Breast epithelium (tissue), 3 donors: ENCODE measurements at regions not wholly inside any gene's neighbourhood (a gene's known extent, or its start where the extent isn't known, plus 50 kb on each side); places are given as distances from the start of the nearest gene placed in this dataset.

ENCODE experiments used
- CTCF ChIP-seq, 3 donors: fragments of 450-650 bp; IDR thresholded peaks; one replicate each; pipeline ENCODE4 v1.5.1; 2016 to 2017; ENCODE audit warnings: antibody characterized with exemption in 3 of 3, mild to moderate bottlenecking in 3 of 3, moderate library complexity in 3 of 3
- POLR2AphosphoS5 ChIP-seq, 3 donors: sonication (generic); formaldehyde crosslinking; IDR thresholded peaks; one replicate each; pipeline ENCODE4 v1.6.1; 2017; ENCODE audit warnings: antibody characterized with exemption in 3 of 3

GRCh38 chr13:67343777-67344176 lies 113.6 kb upstream of the PCDH9 start:
- TF ChIP-seq CTCF (IDR thresholded peaks at IDR 0.05) (no peak), POLR2AphosphoS5 (IDR thresholded peaks at IDR 0.05) (no peak)
